ENCODE measurements at regions not wholly inside any gene's neighbourhood (a gene's known extent, or its start where the extent isn't known, plus 50 kb on each side); places are given as distances from the start of the nearest gene placed in this dataset.
A peak's percentile ranks its signal among the peaks of the same experiment; 100 is the strongest.

- Mint-ChIP-seq H3K27me3 (ENCODE audit: low read depth) (no peaks in the 10 kb centered on the region), H3K36me3 (ENCODE audit: low read depth) (peaks cover 2% of the 10 kb centered on the region), H3K4me3 (ENCODE audit: unreplicated experiment) (no peak overlapping the region), H3K27ac (ENCODE audit: unreplicated experiment) (no peak overlapping the region), H3K9me3 (ENCODE audit: low read depth) (peaks cover 19% of the 10 kb centered on the region), H3K4me1 (ENCODE audit: low read depth) (no peaks in the 10 kb centered on the region)
- no peak for TF ChIP-seq CTCF (IDR thresholded peaks at IDR 0.05)
- no peak for DNase-seq (ENCODE audit: low spot score)
These were observed 377.8 kb downstream of the LRATD1 start for GRCh38 chr2:15010346-15010745.

- Mint-ChIP-seq H3K36me3 (ENCODE audit: low read depth) (no peaks in the 10 kb centered on the region), H3K27me3 (ENCODE audit: low read depth) (peaks cover 6% of the 10 kb centered on the region), H3K4me3 (ENCODE audit: unreplicated experiment) (no peak overlapping the region), H3K9me3 (ENCODE audit: low read depth) (peaks cover 15% of the 10 kb centered on the region), H3K4me1 (ENCODE audit: low read depth) (peaks cover 6% of the 10 kb centered on the region), H3K27ac (ENCODE audit: unreplicated experiment) (no peak overlapping the region)
- TF ChIP-seq CTCF (IDR thresholded peaks at IDR 0.05): no peak
- DNase-seq (ENCODE audit: low spot score): no peak
These were observed 386.3 kb downstream of the LRATD1 start for GRCh38 chr2:15018814-15019213.

- Mint-ChIP-seq H3K4me1 (ENCODE audit: low read depth) (peaks cover 6% of the 10 kb centered on the region), H3K27ac (ENCODE audit: unreplicated experiment) (peak overlapping the region; percentile 52), H3K4me3 (ENCODE audit: unreplicated experiment) (no peak overlapping the region), H3K36me3 (ENCODE audit: low read depth) (no peaks in the 10 kb centered on the region), H3K27me3 (ENCODE audit: low read depth) (peaks cover 3% of the 10 kb centered on the region), H3K9me3 (ENCODE audit: low read depth) (no peaks in the 10 kb centered on the region)
- DNase-seq (ENCODE audit: low spot score): no peak
- TF ChIP-seq CTCF (IDR thresholded peaks at IDR 0.05): no peak
These were observed 390.7 kb downstream of the LRATD1 start for GRCh38 chr2:15023221-15023620.

- Mint-ChIP-seq H3K27me3 (ENCODE audit: low read depth) (peaks cover 4% of the 10 kb centered on the region), H3K4me1 (ENCODE audit: low read depth) (peaks cover 5% of the 10 kb centered on the region), H3K27ac (ENCODE audit: unreplicated experiment) (no peak overlapping the region), H3K4me3 (ENCODE audit: unreplicated experiment) (no peak overlapping the region), H3K36me3 (ENCODE audit: low read depth) (no peaks in the 10 kb centered on the region), H3K9me3 (ENCODE audit: low read depth) (no peaks in the 10 kb centered on the region)
- no peak for DNase-seq (ENCODE audit: low spot score)
- TF ChIP-seq CTCF (IDR thresholded peaks at IDR 0.05): no peak
These were observed 395.9 kb downstream of the LRATD1 start for GRCh38 chr2:15028406-15028805.

- Mint-ChIP-seq H3K4me1 (ENCODE audit: low read depth) (peaks cover 4% of the 10 kb centered on the region), H3K9me3 (ENCODE audit: low read depth) (peaks cover 3% of the 10 kb centered on the region), H3K4me3 (ENCODE audit: unreplicated experiment) (no peak overlapping the region), H3K36me3 (ENCODE audit: low read depth) (no peaks in the 10 kb centered on the region), H3K27ac (ENCODE audit: unreplicated experiment) (no peak overlapping the region), H3K27me3 (ENCODE audit: low read depth) (peaks cover 7% of the 10 kb centered on the region)
- no peak for TF ChIP-seq CTCF (IDR thresholded peaks at IDR 0.05)
- no peak for DNase-seq (ENCODE audit: low spot score)
These were observed 399.3 kb downstream of the LRATD1 start for GRCh38 chr2:15031745-15032240.

All from chondrocyte (in vitro differentiated cells).